Urothelium cell line (cell line): ENCODE measurements at regions not wholly inside any gene's neighbourhood (a gene's known extent, or its start where the extent isn't known, plus 50 kb on each side); places are given as distances from the start of the nearest gene placed in this dataset.
A peak's percentile ranks its signal among the peaks of the same experiment; 100 is the strongest.

Experiments used
- DNase-seq: peaks from one replicate; pipeline ENCODE4 v3.0.0; 2011; ENCODE audit warnings: low spot score, mixed read lengths
- FAIRE-seq: peaks from 2 replicates; lab custom pipeline; 2011; peaks lifted over from hg19 to GRCh38; lab: Jason Lieb, UNC

- FAIRE-seq (no peak), DNase-seq (no peak)
Measured at GRCh38 chr11:32039149-32039548, 51.7 kb upstream of the RCN1 start.

- FAIRE-seq (no peak), DNase-seq (no peak)
Measured at GRCh38 chr11:32034680-32035079, 56.2 kb upstream of the RCN1 start.

DNA sequence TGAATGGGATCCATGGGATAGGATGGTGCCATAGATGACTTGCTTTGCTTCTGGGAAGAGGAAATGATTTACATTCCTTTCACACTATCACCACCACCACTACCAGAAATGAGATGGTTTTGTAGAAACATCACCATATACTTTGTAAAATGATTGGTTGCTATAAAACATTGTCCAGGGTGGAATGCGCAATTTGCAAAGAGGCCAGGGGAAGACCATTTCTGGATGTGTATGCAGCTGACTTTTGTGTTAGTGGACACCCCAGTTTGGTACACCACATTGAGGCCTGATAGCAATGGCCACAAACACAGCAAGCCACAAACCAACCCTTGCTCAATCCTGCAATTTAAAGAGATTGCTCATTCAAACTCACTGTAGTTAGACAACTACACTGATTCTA, 56.7 kb upstream of the RCN1 start:
- no peak for DNase-seq

DNA sequence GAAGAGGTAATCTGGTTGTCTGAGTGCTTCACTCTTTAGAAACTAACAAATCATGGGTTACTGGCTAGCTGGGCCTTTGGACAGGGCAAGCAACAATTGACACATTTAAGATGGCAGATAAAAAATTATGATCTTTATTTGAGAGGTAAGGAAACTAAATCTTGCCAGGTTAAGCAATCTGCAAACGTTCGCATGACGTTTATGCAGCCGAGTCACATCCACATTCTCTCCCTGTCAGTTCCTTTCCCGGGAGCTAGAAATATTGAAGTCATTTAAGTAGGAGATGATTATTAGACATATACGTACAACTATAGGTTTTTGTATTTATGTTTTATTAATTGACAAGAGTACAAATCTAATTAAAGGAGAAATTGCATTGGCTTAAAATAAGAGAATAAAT, 57.4 kb upstream of the RCN1 start:
- FAIRE-seq (no peak), DNase-seq (no peak)

More for the DNA sequence above, 56.7 kb upstream of the RCN1 start:
- FAIRE-seq = no peak

GRCh38 chr11:32033067-32033466, 57.8 kb upstream of the RCN1 start:
- no peak for DNase-seq
- FAIRE-seq = no peak

GRCh38 chr11:32032478-32032877, 58.4 kb upstream of the RCN1 start:
- FAIRE-seq = no peak
- no peak for DNase-seq

- no peak for FAIRE-seq
- no peak for DNase-seq
Measured at GRCh38 chr11:32032052-32032451, 58.8 kb upstream of the RCN1 start.

DNA sequence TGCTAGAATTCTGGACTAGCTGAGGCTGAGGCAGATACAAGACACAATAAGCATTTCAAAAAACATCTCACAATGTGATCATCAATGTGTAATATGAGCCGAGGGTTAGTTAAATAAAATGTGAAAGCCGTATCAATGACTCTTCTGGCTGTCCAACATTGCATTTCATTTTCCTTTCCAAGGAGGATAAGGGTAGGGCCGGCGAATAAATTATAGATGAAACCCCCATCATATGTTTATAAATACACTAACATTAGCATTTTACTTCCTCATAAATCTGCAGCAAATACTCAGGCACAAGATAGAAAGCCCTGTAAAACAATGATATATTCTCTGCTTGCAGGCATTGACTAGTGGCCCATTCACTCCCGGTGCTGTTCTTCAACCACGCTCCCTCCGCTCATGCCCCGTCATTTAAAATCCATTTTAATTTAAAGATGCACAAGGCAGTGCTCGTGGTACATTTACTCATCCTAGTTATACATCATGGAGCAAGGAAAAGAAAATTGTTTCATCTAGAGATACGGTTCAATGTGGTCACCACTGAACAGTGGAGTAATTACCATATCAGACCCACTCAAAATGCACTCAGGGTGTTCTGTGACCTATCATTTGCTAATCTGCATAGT, 59.9 kb upstream of the RCN1 start:
- FAIRE-seq (no peak), DNase-seq (no peak)

DNA sequence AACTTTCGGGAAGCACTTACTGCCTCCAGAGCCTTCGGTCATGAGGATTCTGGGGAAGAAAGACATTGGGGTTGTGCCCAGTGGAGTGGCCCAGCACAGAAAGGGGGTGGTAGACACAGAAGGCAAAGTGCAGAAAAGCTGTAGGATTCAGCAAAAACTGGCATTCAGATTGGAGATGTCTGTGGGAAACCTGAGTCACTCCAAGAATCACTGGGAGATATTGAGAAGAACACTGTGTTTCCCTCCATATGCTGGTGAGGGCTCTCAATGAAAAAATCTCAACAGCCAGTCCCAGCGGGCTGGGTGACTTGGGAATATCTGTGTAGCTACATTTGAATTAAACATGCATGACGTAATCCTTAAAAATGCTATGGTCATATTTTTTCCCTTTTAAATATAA, 61.2 kb upstream of the RCN1 start:
- FAIRE-seq = no peak
- DNase-seq = no peak

- DNase-seq = no peak
- FAIRE-seq = no peak
Measured at GRCh38 chr11:32028201-32028600, 62.7 kb upstream of the RCN1 start.

- DNase-seq (no peak), FAIRE-seq (no peak)
Measured at GRCh38 chr11:32026766-32027165, 64.1 kb upstream of the RCN1 start.

- no peak for FAIRE-seq
- no peak for DNase-seq
Measured at GRCh38 chr11:32024948-32025347, 65.9 kb upstream of the RCN1 start.

DNA sequence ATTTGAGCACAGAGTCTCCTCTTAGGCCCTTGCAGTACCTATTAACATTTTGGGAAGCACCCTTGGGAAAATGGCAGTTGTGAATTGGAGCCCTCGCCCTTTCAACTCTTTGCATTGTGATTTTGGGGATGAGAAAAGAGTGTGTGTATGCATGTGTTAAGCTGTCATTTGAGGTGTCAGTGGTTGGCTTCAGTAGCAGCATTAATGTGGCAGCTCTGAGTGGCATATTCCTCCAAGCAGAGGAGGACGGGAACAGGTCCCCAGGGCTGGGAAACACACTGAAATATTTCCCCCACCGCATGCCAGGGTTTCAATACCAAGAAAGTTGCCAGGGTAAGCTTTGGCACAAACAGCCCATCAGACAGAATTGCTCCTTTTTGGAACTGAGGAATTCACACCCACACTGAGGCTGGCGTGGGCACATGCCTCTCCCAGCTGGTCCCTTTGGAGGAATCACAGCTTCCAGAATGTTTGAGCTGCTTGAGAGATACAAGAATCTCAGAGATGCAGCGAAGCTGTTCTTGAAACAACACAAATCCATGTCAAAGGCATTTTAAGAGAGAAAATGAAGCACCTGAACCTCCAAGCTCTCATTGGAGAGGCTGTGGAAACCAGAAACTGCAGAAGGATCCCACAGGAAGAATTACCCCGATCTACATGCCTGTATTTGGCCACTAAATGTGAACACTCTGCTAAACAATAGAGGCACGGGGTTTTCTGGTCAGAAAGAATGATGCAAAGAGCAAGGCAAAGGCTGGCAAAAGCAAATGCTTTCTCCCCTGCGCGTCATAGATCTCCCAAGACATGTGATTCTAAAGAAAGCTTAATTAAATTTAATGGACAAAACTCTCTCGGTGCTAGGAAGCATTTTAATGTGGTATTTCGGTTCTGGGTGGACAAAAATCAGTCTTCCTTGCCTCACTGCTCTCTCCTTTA, 67.2 kb upstream of the RCN1 start:
- no peak for DNase-seq
- no peak for FAIRE-seq

- DNase-seq (no peak), FAIRE-seq (no peak)
Measured at GRCh38 chr11:32018672-32019071, 72.2 kb upstream of the RCN1 start.

GRCh38 chr11:32016111-32016510, 74.8 kb upstream of the RCN1 start:
- FAIRE-seq (no peak), DNase-seq (no peak)

DNA sequence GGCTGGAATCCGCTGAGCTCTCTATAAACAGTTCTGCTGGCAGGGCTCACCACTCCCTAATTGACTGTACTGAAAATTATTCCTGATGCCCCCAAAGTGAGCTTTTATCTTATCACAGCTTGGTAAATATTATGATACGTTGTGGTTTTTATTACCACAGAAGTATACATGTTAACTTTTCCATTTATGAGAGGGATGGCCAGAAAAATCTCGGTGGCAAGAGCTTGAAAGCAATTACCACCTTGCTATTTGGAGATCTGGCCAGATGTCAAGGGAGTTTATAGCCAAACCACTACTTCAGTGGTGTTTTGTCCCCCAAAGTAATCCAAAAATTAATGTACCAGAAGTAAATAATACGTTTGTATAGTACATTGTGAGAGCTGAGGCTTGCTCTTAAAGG, 75.4 kb upstream of the RCN1 start:
- no peak for DNase-seq
- no peak for FAIRE-seq

DNA sequence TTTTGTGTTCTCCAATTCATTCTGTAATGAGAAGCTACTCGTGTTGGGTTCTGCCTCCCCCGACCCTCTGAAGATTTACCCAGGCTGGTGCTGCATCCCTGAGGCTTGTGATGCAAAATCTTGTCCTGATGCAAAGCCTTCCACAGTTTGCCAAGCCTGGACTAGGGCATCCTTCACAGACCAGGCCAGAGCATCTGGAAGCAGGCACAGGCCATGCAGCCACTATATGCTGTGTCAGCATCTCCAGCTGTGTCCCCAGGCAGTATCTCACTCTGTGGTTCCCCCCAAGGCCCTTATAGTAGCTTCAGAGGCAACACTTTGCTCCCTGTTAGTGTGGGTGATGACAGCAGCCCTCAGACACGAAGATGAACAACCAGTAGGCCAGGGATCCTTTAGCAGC, 77.3 kb upstream of the RCN1 start:
- FAIRE-seq = no peak

GRCh38 chr11:32012049-32012448, 78.8 kb upstream of the RCN1 start:
- FAIRE-seq (no peak), DNase-seq (no peak)

More for the DNA sequence above, 77.3 kb upstream of the RCN1 start:
- no peak for DNase-seq

GRCh38 chr11:32008880-32009551, 81.9 kb upstream of the RCN1 start:
- FAIRE-seq = no peak
- no peak for DNase-seq

DNA sequence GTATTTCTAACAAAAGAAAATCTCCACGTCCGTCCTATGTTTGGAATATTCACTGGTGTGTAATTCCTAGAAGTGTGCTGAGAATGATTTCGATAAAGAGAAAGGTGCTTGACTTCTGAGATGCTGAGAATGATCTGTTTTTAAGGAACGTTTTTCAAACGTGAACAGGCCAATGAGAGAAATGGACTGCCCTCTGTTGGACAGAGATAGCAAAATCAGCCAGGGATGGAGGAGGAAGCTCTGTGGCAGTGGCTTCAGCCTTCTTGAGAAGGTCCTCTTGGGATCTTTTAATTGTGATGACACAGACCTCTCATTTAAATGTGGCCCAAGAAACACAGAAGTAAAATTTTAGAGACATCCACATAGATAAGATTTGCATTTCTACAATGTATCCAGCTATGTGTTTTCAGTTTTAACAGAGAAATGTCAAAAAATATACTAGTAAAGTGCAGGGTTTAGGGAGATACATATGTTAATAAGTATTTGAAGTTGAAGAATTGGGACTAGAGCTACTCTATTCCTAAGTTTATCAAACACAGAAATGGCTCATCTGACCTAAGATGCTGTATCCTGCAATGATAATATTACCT, 84.0 kb upstream of the RCN1 start:
- DNase-seq (peak; percentile 61), FAIRE-seq (no peak)

DNA sequence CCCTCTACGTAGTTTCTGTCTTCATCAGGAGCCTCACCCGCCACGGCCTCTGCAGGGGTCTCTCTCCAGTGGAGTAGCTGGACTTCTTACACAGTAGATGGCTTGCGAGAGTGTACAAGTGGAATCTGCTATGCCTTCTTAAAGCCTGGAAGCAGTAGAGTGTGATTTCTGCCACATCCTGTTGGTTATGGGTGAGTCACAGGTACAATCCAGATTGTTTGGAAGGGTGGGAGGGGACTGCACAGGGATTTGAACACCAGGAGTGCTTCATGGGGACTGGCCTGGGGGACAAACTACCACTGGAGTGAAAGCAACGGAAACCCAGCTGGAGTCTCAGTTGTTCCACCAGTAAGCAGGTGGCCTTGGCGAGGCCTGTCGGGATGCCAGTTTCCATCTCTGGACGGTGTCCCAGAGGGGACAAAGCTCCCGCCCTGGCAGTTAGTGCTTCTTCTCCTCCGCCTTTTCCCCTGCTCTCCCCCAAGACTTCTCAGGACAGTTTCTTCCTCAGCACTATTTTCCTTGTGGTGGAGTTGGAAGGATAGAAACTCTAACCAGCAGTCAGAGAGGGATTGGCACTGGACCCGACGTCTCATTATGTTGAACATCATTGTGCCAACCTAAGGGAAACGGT, 85.0 kb upstream of the RCN1 start:
- FAIRE-seq (no peak), DNase-seq (peak; percentile 63)
